ENCODE measurements at regions not wholly inside any gene's neighbourhood (a gene's known extent, or its start where the extent isn't known, plus 50 kb on each side); places are given as distances from the start of the nearest gene placed in this dataset.

DNA sequence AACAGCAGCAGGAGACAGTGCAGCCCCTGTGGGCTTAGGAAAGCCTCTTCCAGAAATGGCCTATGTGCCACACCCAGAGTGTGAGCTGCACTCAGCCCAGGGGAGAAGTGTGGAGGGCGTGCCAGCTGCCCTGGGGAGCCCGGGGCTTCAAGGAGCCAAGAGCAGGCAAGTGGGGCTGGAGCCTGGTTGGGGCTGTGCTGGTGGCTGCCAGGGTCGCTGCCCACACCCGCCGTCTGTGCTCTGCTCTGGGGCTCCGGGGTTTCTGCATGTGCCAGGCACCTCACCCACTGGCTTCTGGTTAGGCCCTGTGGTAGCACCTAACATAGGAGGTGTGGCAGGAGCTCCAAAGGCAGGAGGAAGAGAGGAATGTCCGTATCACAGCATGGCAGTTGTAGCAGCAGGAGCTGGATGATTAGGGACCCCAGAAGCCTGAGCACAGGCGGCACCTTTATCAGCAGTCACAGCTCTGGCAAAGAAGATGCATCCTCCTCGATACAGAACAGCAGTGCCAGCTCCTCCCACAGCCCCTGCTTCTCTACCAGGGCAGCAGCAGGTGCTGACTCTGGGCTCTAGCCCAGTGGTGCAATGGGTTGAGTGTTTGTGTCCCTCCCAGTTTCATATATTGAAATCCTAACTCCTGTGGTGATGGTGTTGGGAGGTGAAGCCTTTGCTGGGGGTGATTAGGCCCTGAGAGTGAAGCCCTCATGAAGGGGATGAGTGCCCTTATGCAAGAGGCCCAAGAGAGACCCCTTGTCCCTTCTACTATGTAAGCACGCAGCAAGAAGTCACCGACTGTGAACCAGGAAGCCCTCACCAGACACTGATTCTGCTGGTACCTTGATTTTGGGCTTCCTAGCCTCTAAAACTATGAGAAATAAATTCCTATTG, 70.0 kb upstream of the KLF13 start:
- TF ChIP-seq POLR2AphosphoS5 (IDR thresholded peaks at IDR 0.05) (no peak), EP300 (IDR thresholded peaks at IDR 0.05) (no peak)
- TF ChIP-seq, protein P1, sequence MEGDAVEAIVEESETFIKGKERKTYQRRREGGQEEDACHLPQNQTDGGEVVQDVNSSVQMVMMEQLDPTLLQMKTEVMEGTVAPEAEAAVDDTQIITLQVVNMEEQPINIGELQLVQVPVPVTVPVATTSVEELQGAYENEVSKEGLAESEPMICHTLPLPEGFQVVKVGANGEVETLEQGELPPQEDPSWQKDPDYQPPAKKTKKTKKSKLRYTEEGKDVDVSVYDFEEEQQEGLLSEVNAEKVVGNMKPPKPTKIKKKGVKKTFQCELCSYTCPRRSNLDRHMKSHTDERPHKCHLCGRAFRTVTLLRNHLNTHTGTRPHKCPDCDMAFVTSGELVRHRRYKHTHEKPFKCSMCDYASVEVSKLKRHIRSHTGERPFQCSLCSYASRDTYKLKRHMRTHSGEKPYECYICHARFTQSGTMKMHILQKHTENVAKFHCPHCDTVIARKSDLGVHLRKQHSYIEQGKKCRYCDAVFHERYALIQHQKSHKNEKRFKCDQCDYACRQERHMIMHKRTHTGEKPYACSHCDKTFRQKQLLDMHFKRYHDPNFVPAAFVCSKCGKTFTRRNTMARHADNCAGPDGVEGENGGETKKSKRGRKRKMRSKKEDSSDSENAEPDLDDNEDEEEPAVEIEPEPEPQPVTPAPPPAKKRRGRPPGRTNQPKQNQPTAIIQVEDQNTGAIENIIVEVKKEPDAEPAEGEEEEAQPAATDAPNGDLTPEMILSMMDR (IDR thresholded peaks at IDR 0.05), result no peak

Data from upper lobe of left lung (tissue), 4 donors.